ENCODE measurements at regions not wholly inside any gene's neighbourhood (a gene's known extent, or its start where the extent isn't known, plus 50 kb on each side); places are given as distances from the start of the nearest gene placed in this dataset.

- no peak overlapping the region for H3K4me2 ChIP-seq
- DNase-seq (ENCODE audit: low spot score) (no peak), ATAC-seq (no peak)
- no peaks in the 10 kb centered on the region for H3K36me3 ChIP-seq (ENCODE audit: insufficient read depth)
- no peaks in the 10 kb centered on the region for H3K9me3 Mint-ChIP-seq
- no peak overlapping the region for H3K27ac ChIP-seq (ENCODE audit: low read depth)
- H3K4me1 ChIP-seq (ENCODE audit: insufficient read depth) = no peaks in the 10 kb centered on the region
- no peak overlapping the region for H3K4me3 Mint-ChIP-seq
- no peaks in the 10 kb centered on the region for H4K20me1 ChIP-seq (replicated peaks; ENCODE audit: insufficient read depth)
- no peaks in the 10 kb centered on the region for H3K79me2 ChIP-seq (replicated peaks; ENCODE audit: insufficient read depth)
- no peaks in the 10 kb centered on the region; the same call in 2 of the 3 replicates for H3K36me3 Mint-ChIP-seq (ENCODE audit: low read depth)
- no peaks in the 10 kb centered on the region for H3F3A ChIP-seq (replicated peaks; ENCODE audit: low read depth)
- no peaks in the 10 kb centered on the region; the same call in 2 of the 3 replicates for H3K4me1 Mint-ChIP-seq
- no peaks in the 10 kb centered on the region for H3K27me3 Mint-ChIP-seq (ENCODE audit: insufficient read depth, low read depth, poor library complexity)
- no peaks in the 10 kb centered on the region; the same call in 1 of the 2 replicates for H3K9me2 ChIP-seq (ENCODE audit: insufficient read depth)
- H3K4me3 ChIP-seq = no peak overlapping the region
- peak overlapping the region; percentile 57; the same call in 1 of the 2 replicates for H2AFZ ChIP-seq
- no peaks in the 10 kb centered on the region for H3K27me3 ChIP-seq (ENCODE audit: insufficient read depth)
- no peak overlapping the region for H3K27ac Mint-ChIP-seq
- TF ChIP-seq POLR2AphosphoS5 (IDR thresholded peaks at IDR 0.05; ENCODE audit: low read depth) (no peak), CREB1 (CRISPR knock-in tag; IDR thresholded peaks at IDR 0.05; ENCODE audit: low read depth) (no peak), NANOG (IDR thresholded peaks at IDR 0.05; ENCODE audit: borderline replicate concordance) (no peak), STAT1 (IDR thresholded peaks at IDR 0.05; ENCODE audit: unreplicated experiment) (no peak), REST (IDR thresholded peaks at IDR 0.05; ENCODE audit: unreplicated experiment) (no peak), ZNF114 (CRISPR knock-in tag; IDR thresholded peaks at IDR 0.05) (no peak), ZNF462 (CRISPR knock-in tag; IDR thresholded peaks at IDR 0.05) (no peak), JUNB (IDR thresholded peaks at IDR 0.05; ENCODE audit: unreplicated experiment) (no peak), EZH2phosphoT487 (IDR thresholded peaks at IDR 0.05; ENCODE audit: unreplicated experiment) (no peak), EZH2 (IDR thresholded peaks at IDR 0.05; ENCODE audit: low read depth, unreplicated experiment) (no peak), ZNF331 (CRISPR knock-in tag; IDR thresholded peaks at IDR 0.05; ENCODE audit: low read depth) (no peak)
- TF ChIP-seq, protein P1, sequence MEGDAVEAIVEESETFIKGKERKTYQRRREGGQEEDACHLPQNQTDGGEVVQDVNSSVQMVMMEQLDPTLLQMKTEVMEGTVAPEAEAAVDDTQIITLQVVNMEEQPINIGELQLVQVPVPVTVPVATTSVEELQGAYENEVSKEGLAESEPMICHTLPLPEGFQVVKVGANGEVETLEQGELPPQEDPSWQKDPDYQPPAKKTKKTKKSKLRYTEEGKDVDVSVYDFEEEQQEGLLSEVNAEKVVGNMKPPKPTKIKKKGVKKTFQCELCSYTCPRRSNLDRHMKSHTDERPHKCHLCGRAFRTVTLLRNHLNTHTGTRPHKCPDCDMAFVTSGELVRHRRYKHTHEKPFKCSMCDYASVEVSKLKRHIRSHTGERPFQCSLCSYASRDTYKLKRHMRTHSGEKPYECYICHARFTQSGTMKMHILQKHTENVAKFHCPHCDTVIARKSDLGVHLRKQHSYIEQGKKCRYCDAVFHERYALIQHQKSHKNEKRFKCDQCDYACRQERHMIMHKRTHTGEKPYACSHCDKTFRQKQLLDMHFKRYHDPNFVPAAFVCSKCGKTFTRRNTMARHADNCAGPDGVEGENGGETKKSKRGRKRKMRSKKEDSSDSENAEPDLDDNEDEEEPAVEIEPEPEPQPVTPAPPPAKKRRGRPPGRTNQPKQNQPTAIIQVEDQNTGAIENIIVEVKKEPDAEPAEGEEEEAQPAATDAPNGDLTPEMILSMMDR (conservative IDR thresholded peaks at IDR 0.05; ENCODE audit: low read depth in 2 of 2) = no peak
- TF ChIP-seq, protein P2, sequence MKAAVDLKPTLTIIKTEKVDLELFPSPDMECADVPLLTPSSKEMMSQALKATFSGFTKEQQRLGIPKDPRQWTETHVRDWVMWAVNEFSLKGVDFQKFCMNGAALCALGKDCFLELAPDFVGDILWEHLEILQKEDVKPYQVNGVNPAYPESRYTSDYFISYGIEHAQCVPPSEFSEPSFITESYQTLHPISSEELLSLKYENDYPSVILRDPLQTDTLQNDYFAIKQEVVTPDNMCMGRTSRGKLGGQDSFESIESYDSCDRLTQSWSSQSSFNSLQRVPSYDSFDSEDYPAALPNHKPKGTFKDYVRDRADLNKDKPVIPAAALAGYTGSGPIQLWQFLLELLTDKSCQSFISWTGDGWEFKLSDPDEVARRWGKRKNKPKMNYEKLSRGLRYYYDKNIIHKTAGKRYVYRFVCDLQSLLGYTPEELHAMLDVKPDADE (IDR thresholded peaks at IDR 0.05) = no peak
Measured at GRCh38 chr13:65339241-65339640, 1890.9 kb downstream of the PCDH9 start.

All from GM23338 (cell line).